Kidney (tissue), 13 donors: ENCODE measurements at regions not wholly inside any gene's neighbourhood (a gene's known extent, or its start where the extent isn't known, plus 50 kb on each side); places are given as distances from the start of the nearest gene placed in this dataset.

ENCODE experiments used
- DNase-seq, 5 donors: peaks; one replicate each; pipeline ENCODE4 v3.0.0-alpha.2; 2013 to 2020
- FAIRE-seq: peaks from 2 replicates; lab custom pipeline; 2012; peaks lifted over from hg19 to GRCh38; lab: Jason Lieb, UNC
- H3K27ac ChIP-seq, 2 donors: one replicate each; pipeline ENCODE4 v1.7.0; 2013; ENCODE audit warnings: low read depth in 2 of 2, low read length in 2 of 2, inconsistent platforms in 1 of 2
- H3K27me3 ChIP-seq: one replicate; pipeline ENCODE4 v1.7.1; 2013; ENCODE audit warnings: low read length, inconsistent platforms; ENCODE audit not compliant: control insufficient read depth, insufficient read depth
- H3K36me3 ChIP-seq, 3 donors: one replicate each; pipeline versions ENCODE4 v1.7.0 to v1.7.1; 2013; ENCODE audit warnings: low read length in 3 of 3, control low read depth in 1 of 3, inconsistent platforms in 1 of 3; ENCODE audit not compliant: insufficient read depth in 3 of 3, control insufficient read depth in 2 of 3
- H3K4me1 ChIP-seq, 3 donors: one replicate each; pipeline versions ENCODE4 v1.7.0 to v1.7.1; 2013; ENCODE audit warnings: low read length in 3 of 3, inconsistent platforms in 1 of 3, low read depth in 1 of 3; ENCODE audit not compliant: control insufficient read depth in 2 of 3, insufficient read depth in 2 of 3
- H3K4me3 ChIP-seq, 3 donors: one replicate each; pipeline versions ENCODE4 v1.7.0 to v1.8.1; 2013; ENCODE audit warnings: low read length in 3 of 3, control low read depth in 1 of 3, inconsistent platforms in 1 of 3
- H3K9ac ChIP-seq, 3 donors: one replicate each; pipeline versions ENCODE4 v1.7.0 to v1.7.1; 2013; ENCODE audit warnings: low read length in 3 of 3, control low read depth in 1 of 3, inconsistent platforms in 1 of 3
- H3K9me3 ChIP-seq, 3 donors: one replicate each; pipeline versions ENCODE4 v1.7.0 to v1.7.1; 2013; ENCODE audit warnings: low read length in 3 of 3, control low read depth in 1 of 3, inconsistent platforms in 1 of 3; ENCODE audit not compliant: control insufficient read depth in 2 of 3, insufficient read depth in 1 of 3
- intact Hi-C: fragments of 100-400 bp; cut with DNase I; formaldehyde crosslinking; loops from one replicate; pipeline ENCODE4 v1.11.1; 2022
- TF ChIP-seq, protein P1 (sequence below): IDR thresholded peaks from 3 replicates; pipeline ENCODE4 v1.5.1; 2012; ENCODE audit warnings: mild to moderate bottlenecking, moderate library complexity, borderline replicate concordance; ENCODE audit not compliant: insufficient read depth; ENCODE audit errors: extremely low read depth
- donor health status: control.
- donor health status: control.
- donor health status: control.
- donor health status: control.
- donor health status: control.
- donor health status: DM: yes; HTN: yes; CAD: no.
- donor health status: Normal renal cell carcinoma (clear cell type).

DNA sequence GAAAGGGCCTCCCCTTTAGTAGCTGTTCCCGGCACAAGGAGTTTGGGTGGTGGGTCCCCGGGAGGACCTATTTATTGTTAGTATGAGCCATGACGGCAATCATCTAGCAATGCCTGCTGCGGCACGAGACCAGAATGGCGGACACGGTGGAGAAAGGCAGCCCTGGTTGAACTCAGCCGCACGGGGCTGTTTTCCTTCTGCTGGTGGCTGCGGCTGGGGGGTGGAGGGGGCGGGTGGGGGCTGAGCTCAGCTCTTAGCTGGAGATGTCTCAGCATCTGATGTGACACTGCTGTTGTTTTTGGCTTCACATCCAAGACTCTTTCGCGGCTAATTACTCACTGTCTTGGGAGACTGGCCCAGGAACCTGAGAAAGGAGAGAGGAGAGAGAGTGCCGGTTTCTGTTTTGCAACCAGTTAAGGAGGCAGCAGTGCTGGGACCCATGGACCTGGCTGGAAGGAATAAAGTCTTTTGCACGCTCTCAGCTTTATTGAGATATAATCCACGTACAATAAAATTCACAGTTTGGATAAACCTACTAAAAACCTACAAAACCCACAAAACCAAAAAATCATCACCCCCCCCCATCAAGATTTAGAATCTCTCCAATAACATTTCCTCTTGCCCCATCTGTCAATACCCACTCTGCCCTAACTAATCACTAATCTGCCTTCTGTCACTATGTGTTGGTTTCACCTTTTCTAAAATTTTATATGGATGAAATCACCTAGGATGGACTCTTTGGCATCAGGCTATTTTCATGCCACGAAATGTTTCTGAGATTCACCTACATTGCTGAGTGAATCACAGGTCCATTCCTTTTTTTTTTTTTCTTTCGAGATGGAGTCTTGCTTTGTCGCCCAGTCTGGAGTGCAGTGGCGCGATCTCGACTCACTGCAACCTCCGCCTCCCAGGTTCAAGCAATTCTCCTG lies 81.8 kb upstream of the NEURL1B start:
- Histone ChIP-seq H3K27me3 (no peaks in the 10 kb centered on the region), H3K4me3 (peak overlapping the region; percentile 39 to 49 (median 43)), H3K27ac (no peak overlapping the region), H3K36me3 (no peaks in the 10 kb centered on the region), H3K9ac (peak overlapping the region in 1 of 3 donors; percentile 26), H3K4me1 (peaks cover 0 to 9% (median 6%) of the 10 kb centered on the region in 3 donors), H3K9me3 (no peaks in the 10 kb centered on the region)
- no peak for FAIRE-seq
- intact Hi-C loops = no loop called here
- DNase-seq = peak; percentile 81 to 96 (median 88)
- TF ChIP-seq, protein P1, sequence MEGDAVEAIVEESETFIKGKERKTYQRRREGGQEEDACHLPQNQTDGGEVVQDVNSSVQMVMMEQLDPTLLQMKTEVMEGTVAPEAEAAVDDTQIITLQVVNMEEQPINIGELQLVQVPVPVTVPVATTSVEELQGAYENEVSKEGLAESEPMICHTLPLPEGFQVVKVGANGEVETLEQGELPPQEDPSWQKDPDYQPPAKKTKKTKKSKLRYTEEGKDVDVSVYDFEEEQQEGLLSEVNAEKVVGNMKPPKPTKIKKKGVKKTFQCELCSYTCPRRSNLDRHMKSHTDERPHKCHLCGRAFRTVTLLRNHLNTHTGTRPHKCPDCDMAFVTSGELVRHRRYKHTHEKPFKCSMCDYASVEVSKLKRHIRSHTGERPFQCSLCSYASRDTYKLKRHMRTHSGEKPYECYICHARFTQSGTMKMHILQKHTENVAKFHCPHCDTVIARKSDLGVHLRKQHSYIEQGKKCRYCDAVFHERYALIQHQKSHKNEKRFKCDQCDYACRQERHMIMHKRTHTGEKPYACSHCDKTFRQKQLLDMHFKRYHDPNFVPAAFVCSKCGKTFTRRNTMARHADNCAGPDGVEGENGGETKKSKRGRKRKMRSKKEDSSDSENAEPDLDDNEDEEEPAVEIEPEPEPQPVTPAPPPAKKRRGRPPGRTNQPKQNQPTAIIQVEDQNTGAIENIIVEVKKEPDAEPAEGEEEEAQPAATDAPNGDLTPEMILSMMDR = no peak

DNA sequence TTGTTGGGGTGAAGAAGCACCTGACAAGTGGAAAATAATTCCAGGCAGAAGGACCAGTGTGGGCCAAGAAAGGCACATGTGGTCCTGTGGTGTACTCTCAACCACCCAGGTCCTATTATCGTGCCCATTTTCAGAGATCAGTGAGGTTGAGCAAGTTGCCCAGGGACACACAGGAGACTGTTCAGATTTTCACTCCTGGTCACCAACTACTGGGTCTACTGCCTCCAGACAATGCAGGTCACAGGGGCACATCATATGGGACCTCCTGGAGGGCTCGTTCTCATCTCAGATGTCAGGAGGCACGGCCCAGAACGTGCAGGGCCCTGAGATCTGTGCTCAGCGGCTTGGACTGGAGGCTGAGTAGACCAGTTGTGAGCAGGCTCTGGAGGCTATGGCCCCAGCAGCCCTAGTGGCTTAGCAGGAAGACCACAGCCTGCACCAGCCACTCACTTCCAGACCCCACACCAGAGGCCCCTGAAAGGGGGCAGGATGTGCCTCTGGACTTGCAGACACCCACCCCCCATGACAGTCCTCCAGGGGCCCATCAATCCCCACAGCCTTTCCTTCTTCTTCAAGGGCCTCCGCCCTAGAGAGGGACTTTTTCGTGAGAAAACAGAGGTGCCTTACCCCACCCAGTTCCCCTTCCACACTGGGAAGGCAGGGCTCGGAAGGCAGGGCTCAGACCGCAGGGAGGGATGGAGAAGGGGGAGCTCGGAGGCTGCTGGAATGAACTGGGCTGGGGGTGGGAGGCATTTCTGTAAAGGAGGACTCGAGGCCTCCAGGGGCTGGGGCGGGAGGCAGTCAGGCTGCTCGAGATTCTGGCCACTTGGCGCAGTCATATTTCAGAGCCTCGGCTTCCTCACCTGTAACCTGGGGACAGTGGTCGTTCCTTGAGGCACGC lies 82.7 kb upstream of the NEURL1B start:
- Histone ChIP-seq H3K36me3 (no peaks in the 10 kb centered on the region), H3K4me1 (peaks cover 0 to 9% (median 6%) of the 10 kb centered on the region in 3 donors), H3K27me3 (no peaks in the 10 kb centered on the region), H3K9me3 (no peaks in the 10 kb centered on the region), H3K27ac (no peak overlapping the region), H3K4me3 (peak overlapping the region; percentile 39 to 49 (median 43)), H3K9ac (peak overlapping the region in 1 of 3 donors; percentile 26)
- DNase-seq (peak in 3 of 5 donors; percentile 32 to 70 (median 67)), FAIRE-seq (no peak)
- intact Hi-C loops = no loop called here
- TF ChIP-seq, protein P1 = no peak

DNA sequence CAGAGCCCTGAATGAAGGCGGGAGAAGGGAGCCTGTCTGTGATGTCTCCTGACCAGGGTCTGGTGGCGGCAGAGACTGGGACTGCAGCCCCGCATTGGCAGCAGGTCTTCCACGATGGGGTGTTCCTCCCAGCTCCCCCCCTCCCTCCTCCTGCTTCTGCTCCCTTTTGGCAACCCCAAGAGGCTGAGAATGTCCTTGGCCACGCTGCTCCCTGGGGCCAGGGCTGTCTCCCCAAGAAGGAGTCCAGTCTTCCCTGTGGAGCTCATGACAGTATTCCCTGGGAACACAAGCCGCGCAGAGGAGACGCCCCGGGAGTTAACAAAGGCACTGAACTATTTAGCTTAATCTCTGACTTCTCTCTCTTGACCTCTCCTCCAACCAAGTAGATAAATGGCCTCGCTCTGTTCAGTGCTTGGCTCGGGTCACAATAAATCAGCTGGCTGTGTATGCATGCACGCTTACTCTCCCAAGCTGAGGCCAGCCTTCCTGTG lies 84.0 kb upstream of the NEURL1B start:
- Histone ChIP-seq H3K9ac (no peak overlapping the region), H3K27ac (peak overlapping the region in 1 of 2 donors; percentile 27), H3K27me3 (no peaks in the 10 kb centered on the region), H3K9me3 (no peaks in the 10 kb centered on the region), H3K4me1 (peaks cover 0 to 9% (median 6%) of the 10 kb centered on the region in 3 donors), H3K36me3 (no peaks in the 10 kb centered on the region), H3K4me3 (no peak overlapping the region)
- no peak for FAIRE-seq
- intact Hi-C loops = no loop called here
- TF ChIP-seq, protein P1 = no peak
- DNase-seq = peak; percentile 66 to 92 (median 89)
